OCI-LY1 (cell line): ENCODE measurements at regions not wholly inside any gene's neighbourhood (a gene's known extent, or its start where the extent isn't known, plus 50 kb on each side); places are given as distances from the start of the nearest gene placed in this dataset.

ENCODE experiments used
- H2AFZ ChIP-seq: fragments of 200-600 bp; sonication (generic), shearing (Covaris generic); 2 replicates; pipeline ENCODE4 v1.6.0; 2014; ENCODE audit warnings: antibody characterized with exemption, mild to moderate bottlenecking, low read length
- H3F3A ChIP-seq: fragments of 200-600 bp; sonication (generic), shearing (Covaris generic); 2 replicates; pipeline ENCODE4 v1.6.0; 2014; ENCODE audit warnings: mild to moderate bottlenecking, antibody characterized with exemption, low read length, moderate library complexity; ENCODE audit not compliant: insufficient read depth
- H3K27ac ChIP-seq: fragments of 200-600 bp; sonication (generic); 2 replicates; pipeline ENCODE4 v1.5.1; 2014; ENCODE audit warnings: low read length, mixed run types, mild to moderate bottlenecking, low read depth; ENCODE audit not compliant: poor library complexity, severe bottlenecking
- H3K27me3 ChIP-seq: fragments of 200-600 bp; sonication (generic); 2 replicates; pipeline ENCODE4 v1.6.0; 2014; ENCODE audit warnings: antibody characterized with exemption, mild to moderate bottlenecking, low read length, moderate library complexity; ENCODE audit not compliant: insufficient read depth
- H3K36me3 ChIP-seq: fragments of 200-600 bp; sonication (generic); 2 replicates; pipeline ENCODE4 v1.6.1; 2014; ENCODE audit warnings: mild to moderate bottlenecking, antibody characterized with exemption, low read length, moderate library complexity, mixed read lengths; ENCODE audit not compliant: insufficient read depth
- H3K4me1 ChIP-seq: fragments of 200-600 bp; sonication (generic); 2 replicates; pipeline ENCODE4 v1.5.1; 2014; ENCODE audit warnings: mild to moderate bottlenecking, low read length, moderate library complexity; ENCODE audit not compliant: insufficient read depth, severe bottlenecking
- H3K4me2 ChIP-seq: fragments of 200-600 bp; sonication (generic), shearing (Covaris generic); 2 replicates; pipeline ENCODE4 v1.6.1; 2014; ENCODE audit warnings: low read length
- H3K4me3 ChIP-seq: fragments of 200-600 bp; sonication (generic); 2 replicates; pipeline ENCODE4 v1.5.1; 2014; ENCODE audit warnings: low read length, low read depth, mild to moderate bottlenecking, mixed read lengths; ENCODE audit not compliant: poor library complexity, severe bottlenecking
- H3K79me2 ChIP-seq: fragments of 200-600 bp; shearing (Covaris generic); 2 replicates; pipeline ENCODE4 v1.6.1; 2016; ENCODE audit warnings: mixed run types, low read length, mixed read lengths; ENCODE audit not compliant: insufficient read depth
- H3K9ac ChIP-seq: fragments of 200-600 bp; sonication (generic), shearing (Covaris generic); 2 replicates; pipeline ENCODE4 v1.6.1; 2014; ENCODE audit warnings: mild to moderate bottlenecking, low read length, mixed read lengths
- H3K9me2 ChIP-seq: fragments of 200-600 bp; sonication (generic), shearing (Covaris generic); 2 replicates; pipeline ENCODE4 v1.6.1; 2014; ENCODE audit warnings: low read depth, mild to moderate bottlenecking, low read length, mixed read lengths
- H3K9me3 ChIP-seq: fragments of 200-600 bp; shearing (Covaris generic); 2 replicates; pipeline ENCODE4 v1.6.1; 2014; ENCODE audit warnings: low read length, mixed read lengths
- H4K20me1 ChIP-seq: fragments of 200-600 bp; sonication (generic), shearing (Covaris generic); 2 replicates; pipeline ENCODE4 v1.6.0; 2016; ENCODE audit warnings: mild to moderate bottlenecking, low read length; ENCODE audit not compliant: insufficient read depth
- EZH2 ChIP-seq: fragments of 200-600 bp; sonication (generic), shearing (Covaris generic); IDR thresholded peaks from 2 replicates; pipeline ENCODE4 v1.8.0; 2017; ENCODE audit warnings: borderline replicate concordance, mixed run types, mild to moderate bottlenecking, antibody characterized with exemption, low read length, moderate library complexity, mixed read lengths
- TF ChIP-seq, protein P1 (sequence below): fragments of 200-600 bp; sonication (generic), shearing (Covaris generic); IDR thresholded peaks from 2 replicates; pipeline ENCODE4 v1.5.1; 2017; ENCODE audit warnings: mild to moderate bottlenecking, antibody characterized with exemption, low read length, moderate library complexity, mixed read lengths

DNA sequence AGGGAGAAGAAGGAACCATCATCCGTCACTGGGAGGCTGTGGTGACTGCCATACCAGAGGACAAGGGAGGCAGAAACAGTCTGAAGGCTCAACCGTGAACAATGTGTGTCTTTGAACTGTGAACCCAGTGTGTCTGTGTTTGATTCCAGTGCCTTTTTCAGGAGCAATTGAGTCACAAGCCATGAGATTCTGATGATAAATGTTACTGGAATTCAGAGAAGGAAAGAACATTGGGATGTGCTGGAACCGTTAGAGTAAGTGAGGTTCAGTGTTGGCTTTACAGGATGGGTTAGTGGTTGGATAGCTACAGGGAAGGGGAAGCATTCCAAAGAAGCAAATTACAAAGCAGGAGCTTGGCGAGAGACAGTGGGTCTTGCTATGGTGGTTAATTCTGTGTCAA lies 464.4 kb downstream of the TRIML1 start:
- H3K9ac ChIP-seq = no peak overlapping the region
- no peaks in the 10 kb centered on the region for H3K27me3 ChIP-seq
- no peaks in the 10 kb centered on the region for H3K9me2 ChIP-seq
- TF ChIP-seq EZH2 = no peak
- TF ChIP-seq, protein P1, sequence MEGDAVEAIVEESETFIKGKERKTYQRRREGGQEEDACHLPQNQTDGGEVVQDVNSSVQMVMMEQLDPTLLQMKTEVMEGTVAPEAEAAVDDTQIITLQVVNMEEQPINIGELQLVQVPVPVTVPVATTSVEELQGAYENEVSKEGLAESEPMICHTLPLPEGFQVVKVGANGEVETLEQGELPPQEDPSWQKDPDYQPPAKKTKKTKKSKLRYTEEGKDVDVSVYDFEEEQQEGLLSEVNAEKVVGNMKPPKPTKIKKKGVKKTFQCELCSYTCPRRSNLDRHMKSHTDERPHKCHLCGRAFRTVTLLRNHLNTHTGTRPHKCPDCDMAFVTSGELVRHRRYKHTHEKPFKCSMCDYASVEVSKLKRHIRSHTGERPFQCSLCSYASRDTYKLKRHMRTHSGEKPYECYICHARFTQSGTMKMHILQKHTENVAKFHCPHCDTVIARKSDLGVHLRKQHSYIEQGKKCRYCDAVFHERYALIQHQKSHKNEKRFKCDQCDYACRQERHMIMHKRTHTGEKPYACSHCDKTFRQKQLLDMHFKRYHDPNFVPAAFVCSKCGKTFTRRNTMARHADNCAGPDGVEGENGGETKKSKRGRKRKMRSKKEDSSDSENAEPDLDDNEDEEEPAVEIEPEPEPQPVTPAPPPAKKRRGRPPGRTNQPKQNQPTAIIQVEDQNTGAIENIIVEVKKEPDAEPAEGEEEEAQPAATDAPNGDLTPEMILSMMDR = no peak
- no peaks in the 10 kb centered on the region for H3F3A ChIP-seq
- H3K79me2 ChIP-seq = no peaks in the 10 kb centered on the region
- H3K27ac ChIP-seq = no peak overlapping the region
- H3K4me1 ChIP-seq = no peaks in the 10 kb centered on the region
- no peaks in the 10 kb centered on the region for H4K20me1 ChIP-seq
- no peaks in the 10 kb centered on the region for H3K36me3 ChIP-seq
- H3K4me2 ChIP-seq = no peak overlapping the region
- H2AFZ ChIP-seq = no peak overlapping the region
- H3K9me3 ChIP-seq = no peaks in the 10 kb centered on the region
- H3K4me3 ChIP-seq = no peak overlapping the region

DNA sequence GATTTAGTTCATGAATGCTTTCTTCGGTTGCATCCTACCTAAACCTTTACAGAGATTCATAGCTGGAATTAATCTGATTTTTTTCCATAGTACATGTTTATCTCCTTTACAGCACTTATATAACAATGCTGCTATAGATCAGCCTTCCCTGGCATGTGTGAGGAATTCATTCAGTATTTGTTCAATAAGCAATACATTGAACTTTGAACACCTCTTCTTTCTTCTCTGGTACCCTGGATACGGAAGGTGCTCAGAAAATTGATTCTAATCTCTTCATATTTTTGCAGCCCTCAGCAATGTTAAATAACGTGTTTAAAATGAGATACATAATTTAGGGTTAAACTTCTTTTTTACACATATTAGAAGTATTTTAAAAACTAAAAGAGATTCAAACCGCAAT lies 467.4 kb downstream of the TRIML1 start:
- H3K9me2 ChIP-seq = no peaks in the 10 kb centered on the region
- H3K27me3 ChIP-seq = no peaks in the 10 kb centered on the region
- H3K79me2 ChIP-seq = no peaks in the 10 kb centered on the region
- no peak overlapping the region for H3K4me2 ChIP-seq
- no peaks in the 10 kb centered on the region for H3K4me1 ChIP-seq
- H3F3A ChIP-seq = no peaks in the 10 kb centered on the region
- TF ChIP-seq, protein P1 = no peak
- TF ChIP-seq EZH2 = no peak
- no peaks in the 10 kb centered on the region for H4K20me1 ChIP-seq
- no peak overlapping the region for H3K4me3 ChIP-seq
- no peaks in the 10 kb centered on the region for H3K9me3 ChIP-seq
- H3K36me3 ChIP-seq = no peaks in the 10 kb centered on the region
- H2AFZ ChIP-seq = no peak overlapping the region
- no peak overlapping the region for H3K27ac ChIP-seq
- H3K9ac ChIP-seq = no peak overlapping the region

DNA sequence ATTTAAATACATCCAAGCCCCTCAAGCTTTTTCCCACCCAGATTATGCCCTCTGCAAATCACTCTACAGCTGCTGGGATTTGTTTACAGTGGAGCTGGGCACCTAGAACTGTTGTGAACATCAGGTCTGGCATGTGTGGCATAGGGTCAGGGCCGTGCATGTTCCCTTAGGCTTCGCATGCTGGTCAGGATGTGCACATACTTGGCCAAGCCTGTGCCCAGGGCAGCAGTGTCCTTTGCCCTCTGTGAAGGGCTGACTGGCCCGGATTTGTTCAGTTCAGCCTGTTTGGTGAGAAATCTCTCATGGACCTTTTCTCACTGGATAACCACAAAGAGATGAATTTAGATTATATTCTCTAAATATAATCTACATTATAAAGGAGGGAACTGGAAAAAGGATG lies 471.9 kb downstream of the TRIML1 start:
- no peaks in the 10 kb centered on the region for H3K9me3 ChIP-seq
- H3F3A ChIP-seq = no peaks in the 10 kb centered on the region

More for the DNA sequence above, 471.9 kb downstream of the TRIML1 start:
- H3K9ac ChIP-seq = no peak overlapping the region
- no peaks in the 10 kb centered on the region for H3K79me2 ChIP-seq
- no peak overlapping the region for H3K27ac ChIP-seq
- H3K4me1 ChIP-seq = no peaks in the 10 kb centered on the region
- no peak overlapping the region for H3K4me3 ChIP-seq
- H3K4me2 ChIP-seq = no peak overlapping the region
- no peaks in the 10 kb centered on the region for H3K36me3 ChIP-seq
- TF ChIP-seq EZH2 = no peak
- TF ChIP-seq, protein P1 = no peak
- H3K9me2 ChIP-seq = no peaks in the 10 kb centered on the region
- no peaks in the 10 kb centered on the region for H3K27me3 ChIP-seq
- H2AFZ ChIP-seq = no peak overlapping the region
- no peaks in the 10 kb centered on the region for H4K20me1 ChIP-seq
